Epithelial cell of esophagus (primary cell): ENCODE measurements at regions not wholly inside any gene's neighbourhood (a gene's known extent, or its start where the extent isn't known, plus 50 kb on each side); places are given as distances from the start of the nearest gene placed in this dataset.

Experiments used
- DNase-seq: peaks from one replicate; pipeline ENCODE4 v3.0.0; 2010; ENCODE audit warnings: low read depth
- H3K4me3 ChIP-seq: 2 replicates; pipeline ENCODE4 v1.5.1; 2011; ENCODE audit warnings: mild to moderate bottlenecking, low read length, control low read depth
- TF ChIP-seq, protein P1 (sequence below): IDR thresholded peaks from 2 replicates; pipeline ENCODE4 v1.5.1; 2011; ENCODE audit warnings: low read depth, mild to moderate bottlenecking, low read length, control low read depth, inconsistent platforms; ENCODE audit not compliant: insufficient read depth; ENCODE audit errors: missing control alignments

DNA sequence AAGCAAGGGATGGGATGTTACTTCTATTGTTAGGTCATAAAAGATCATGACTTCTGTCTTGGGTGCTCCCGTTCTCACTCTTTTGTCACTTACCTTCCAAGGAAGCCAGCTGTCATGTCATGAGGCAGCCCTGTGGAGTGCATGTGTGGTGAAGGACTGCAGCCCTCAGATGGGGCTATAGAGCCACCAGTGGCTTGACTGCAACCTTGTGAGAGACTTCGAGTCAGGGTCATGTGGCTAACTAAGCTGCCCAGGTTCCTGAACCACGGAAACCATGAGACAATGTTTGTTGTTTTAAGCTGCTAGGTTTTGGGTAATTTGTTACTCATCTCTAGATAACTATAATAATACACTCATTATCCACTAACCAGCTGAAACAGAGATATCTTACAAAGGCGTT lies 477.1 kb downstream of the BTBD3 start:
- peak; percentile 29 for DNase-seq
- no peak overlapping the region for H3K4me3 ChIP-seq
- TF ChIP-seq, protein P1, sequence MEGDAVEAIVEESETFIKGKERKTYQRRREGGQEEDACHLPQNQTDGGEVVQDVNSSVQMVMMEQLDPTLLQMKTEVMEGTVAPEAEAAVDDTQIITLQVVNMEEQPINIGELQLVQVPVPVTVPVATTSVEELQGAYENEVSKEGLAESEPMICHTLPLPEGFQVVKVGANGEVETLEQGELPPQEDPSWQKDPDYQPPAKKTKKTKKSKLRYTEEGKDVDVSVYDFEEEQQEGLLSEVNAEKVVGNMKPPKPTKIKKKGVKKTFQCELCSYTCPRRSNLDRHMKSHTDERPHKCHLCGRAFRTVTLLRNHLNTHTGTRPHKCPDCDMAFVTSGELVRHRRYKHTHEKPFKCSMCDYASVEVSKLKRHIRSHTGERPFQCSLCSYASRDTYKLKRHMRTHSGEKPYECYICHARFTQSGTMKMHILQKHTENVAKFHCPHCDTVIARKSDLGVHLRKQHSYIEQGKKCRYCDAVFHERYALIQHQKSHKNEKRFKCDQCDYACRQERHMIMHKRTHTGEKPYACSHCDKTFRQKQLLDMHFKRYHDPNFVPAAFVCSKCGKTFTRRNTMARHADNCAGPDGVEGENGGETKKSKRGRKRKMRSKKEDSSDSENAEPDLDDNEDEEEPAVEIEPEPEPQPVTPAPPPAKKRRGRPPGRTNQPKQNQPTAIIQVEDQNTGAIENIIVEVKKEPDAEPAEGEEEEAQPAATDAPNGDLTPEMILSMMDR: no peak

DNA sequence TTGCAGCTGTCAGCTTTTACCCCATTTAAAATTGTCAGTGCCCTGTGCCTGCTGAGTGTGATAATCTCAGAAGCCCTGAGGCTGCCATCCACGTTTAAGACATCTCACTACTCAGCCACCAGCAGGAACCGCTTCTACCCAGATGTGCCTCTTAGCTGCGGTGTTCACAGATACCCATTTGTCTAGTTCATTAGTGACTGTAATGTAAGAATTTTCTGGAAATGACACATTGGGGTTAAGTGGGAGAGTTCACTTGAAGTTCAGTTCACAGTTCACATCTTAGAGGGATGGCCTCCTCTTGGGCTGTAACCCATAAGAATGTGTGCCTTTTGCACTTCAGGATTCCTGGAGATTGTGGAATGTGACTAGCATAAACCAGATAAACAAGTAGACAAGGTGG lies 477.7 kb downstream of the BTBD3 start:
- TF ChIP-seq, protein P1: no peak

DNA sequence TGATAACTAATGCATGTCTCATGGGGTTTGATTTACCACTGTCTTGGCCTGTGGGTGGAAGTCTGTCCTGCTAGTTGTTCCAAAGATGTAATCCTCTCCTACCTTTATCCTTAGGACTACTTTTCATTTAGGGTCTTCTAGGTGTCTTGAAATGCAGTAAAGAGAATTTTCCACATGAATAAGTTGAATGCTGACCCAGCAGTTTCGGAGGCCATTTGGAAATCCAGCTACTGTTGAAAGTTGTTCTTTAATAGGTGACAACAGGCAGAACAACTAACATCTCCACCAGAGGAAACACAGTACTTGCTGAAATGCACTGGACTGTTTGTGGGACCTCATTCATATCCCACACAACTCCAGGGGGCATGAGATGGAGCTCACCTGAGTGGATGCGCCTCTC lies 478.1 kb downstream of the BTBD3 start:
- TF ChIP-seq, protein P1: no peak
- DNase-seq: no peak
- no peak overlapping the region for H3K4me3 ChIP-seq

More for the DNA sequence above, 477.7 kb downstream of the BTBD3 start:
- DNase-seq: no peak
- H3K4me3 ChIP-seq: no peak overlapping the region

DNA sequence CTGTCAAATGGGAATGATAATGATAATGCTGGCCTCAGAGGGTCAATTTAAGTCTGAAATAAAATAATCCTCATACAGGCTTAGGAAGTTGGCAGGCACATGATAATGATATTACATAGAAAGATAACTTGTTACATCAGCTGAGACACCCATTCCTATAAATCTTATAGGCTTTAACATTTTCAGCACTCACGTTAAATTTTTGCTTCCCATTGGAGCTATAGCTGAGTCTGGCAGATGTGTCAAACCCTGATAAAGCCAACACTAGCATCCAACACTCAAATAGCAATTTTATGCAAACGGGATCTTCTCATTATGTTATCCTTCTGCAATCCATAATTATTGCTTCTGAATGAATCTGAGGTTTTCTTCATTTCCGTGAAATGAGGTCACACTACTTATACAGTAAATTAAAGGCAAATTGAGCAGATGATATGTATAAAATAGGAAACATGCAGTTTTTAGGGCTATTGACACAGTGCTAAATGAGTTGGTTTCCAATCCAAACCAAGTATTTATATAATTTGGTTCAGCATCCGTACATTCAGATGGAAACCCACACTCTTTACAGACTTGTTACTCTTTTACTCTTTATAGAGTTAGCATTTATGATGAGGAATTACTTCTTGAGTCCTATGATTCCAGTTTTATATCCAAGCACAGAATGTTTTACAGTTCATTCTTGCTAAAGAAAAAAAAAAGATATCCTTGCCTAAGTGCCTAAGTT lies 481.6 kb downstream of the BTBD3 start:
- TF ChIP-seq, protein P1: no peak
- no peak for DNase-seq

DNA sequence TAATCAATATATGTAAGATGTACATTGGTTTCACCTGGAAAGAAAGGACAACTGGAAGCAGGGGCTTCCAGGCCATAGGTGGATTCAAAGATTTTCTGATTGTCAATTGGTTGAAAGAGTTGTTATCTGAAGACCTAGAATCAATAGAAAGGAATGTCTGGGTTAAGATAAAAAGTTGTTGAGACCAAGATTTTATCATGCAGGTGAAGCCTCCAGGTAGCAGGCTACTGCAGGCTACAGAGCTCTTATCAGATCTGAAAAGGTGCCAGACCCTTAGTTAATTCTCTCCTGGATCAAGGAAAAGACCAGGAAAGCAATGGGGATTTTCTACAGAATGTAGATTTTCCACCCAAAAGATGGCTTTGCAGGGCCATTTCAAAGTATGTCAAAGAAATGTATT lies 487.2 kb downstream of the BTBD3 start:
- TF ChIP-seq, protein P1: no peak
- no peak overlapping the region for H3K4me3 ChIP-seq
- no peak for DNase-seq

More for the DNA sequence above, 481.6 kb downstream of the BTBD3 start:
- no peak overlapping the region for H3K4me3 ChIP-seq

DNA sequence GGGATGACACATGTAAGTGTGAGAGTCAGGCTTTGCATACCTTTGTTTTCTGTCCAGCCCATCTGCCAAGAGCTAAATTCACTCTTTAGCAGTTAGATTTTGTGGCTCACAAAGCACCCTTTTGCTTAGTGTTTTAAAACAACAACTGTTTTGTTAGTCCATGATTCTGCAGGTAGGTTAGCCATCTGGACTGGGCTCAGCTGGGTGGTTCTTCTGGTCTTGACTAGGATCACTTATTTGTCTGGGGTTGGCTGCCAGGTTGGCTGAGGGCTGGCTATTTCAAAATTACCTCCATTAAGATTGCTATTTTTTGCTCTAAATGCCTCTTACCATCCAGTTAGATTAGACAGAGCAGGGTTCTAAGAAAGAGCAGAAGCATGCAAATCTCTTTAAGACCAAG lies 489.3 kb downstream of the BTBD3 start:
- DNase-seq: no peak
- no peak overlapping the region for H3K4me3 ChIP-seq
- TF ChIP-seq, protein P1: no peak

DNA sequence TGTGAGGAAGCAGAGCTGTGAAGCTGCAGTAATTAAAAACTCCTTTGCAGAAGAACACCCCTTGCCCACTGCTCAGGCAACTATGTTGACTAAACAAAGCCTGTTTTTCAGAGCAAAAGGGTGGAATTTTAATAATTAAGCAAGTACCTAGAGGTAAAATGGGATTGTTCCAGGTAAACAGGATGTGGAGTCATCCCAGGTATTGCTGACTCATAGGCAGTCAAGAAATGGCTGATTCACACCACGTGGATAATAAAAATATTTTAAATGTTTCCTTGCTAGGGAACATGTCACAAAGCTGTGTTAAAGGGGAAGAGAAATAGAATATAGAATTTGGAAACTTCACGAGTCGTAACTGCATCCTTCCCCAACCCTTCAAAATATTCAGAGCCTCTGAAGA lies 491.8 kb downstream of the BTBD3 start:
- peak; percentile 85 for DNase-seq

More for the DNA sequence above, 491.8 kb downstream of the BTBD3 start:
- H3K4me3 ChIP-seq: no peak overlapping the region
- TF ChIP-seq, protein P1: no peak
